Endothelial cell of umbilical vein (primary cell): ENCODE measurements at regions not wholly inside any gene's neighbourhood (a gene's known extent, or its start where the extent isn't known, plus 50 kb on each side); places are given as distances from the start of the nearest gene placed in this dataset.

ENCODE experiments used
- CTCF ChIP-seq, 2 donors: IDR thresholded peaks; 1 replicate in 1 of 2; 2 replicates in 1 of 2; pipeline ENCODE4 v1.5.1; 2011; ENCODE audit warnings: low read length in 2 of 2, mild to moderate bottlenecking in 2 of 2, moderate library complexity in 2 of 2, control low read depth in 1 of 2, inconsistent platforms in 1 of 2, low read depth in 1 of 2; ENCODE audit not compliant: insufficient read depth in 1 of 2; ENCODE audit errors: extremely low read depth in 1 of 2
- EZH2 ChIP-seq: IDR thresholded peaks from 2 replicates; pipeline ENCODE4 v1.6.1; 2012; ENCODE audit warnings: borderline replicate concordance, low read depth, mild to moderate bottlenecking, moderate library complexity, low read length, inconsistent platforms; ENCODE audit not compliant: severe bottlenecking
- FOS ChIP-seq: IDR thresholded peaks from 2 replicates; pipeline ENCODE4 v1.6.1; 2011; ENCODE audit warnings: mild to moderate bottlenecking, low read length, moderate library complexity, borderline replicate concordance; ENCODE audit not compliant: insufficient read depth
- GATA2 ChIP-seq: IDR thresholded peaks from 2 replicates; pipeline ENCODE4 v1.7.0; 2011; ENCODE audit warnings: low read depth, mild to moderate bottlenecking, moderate library complexity, mixed read lengths, low read length; ENCODE audit not compliant: insufficient read length, insufficient read depth
- JUN ChIP-seq: IDR thresholded peaks from 2 replicates; pipeline ENCODE4 v1.6.1; 2011; ENCODE audit warnings: borderline replicate concordance, low read depth; ENCODE audit not compliant: insufficient read length, insufficient read depth
- MAX ChIP-seq: IDR thresholded peaks from 2 replicates; pipeline ENCODE4 v1.6.1; 2011; ENCODE audit not compliant: insufficient read depth, insufficient read length
- MYC ChIP-seq: IDR thresholded peaks from one replicate; pipeline ENCODE4 v1.6.1; 2011; ENCODE audit warnings: mild to moderate bottlenecking, low read depth, low read length
- POLR2A ChIP-seq: IDR thresholded peaks from 2 replicates; pipeline ENCODE4 v1.6.1; 2012; ENCODE audit warnings: low read depth, mild to moderate bottlenecking, control low read depth, low read length
- POLR2AphosphoS5 ChIP-seq: IDR thresholded peaks from 2 replicates; pipeline ENCODE4 v1.6.1; 2012; ENCODE audit warnings: low read depth, mild to moderate bottlenecking, control low read depth, low read length, moderate library complexity; ENCODE audit not compliant: insufficient read depth

GRCh38 chr13:37198629-37199028 is 93.2 kb upstream of the CSNK1A1L start:
- TF ChIP-seq CTCF (IDR thresholded peaks at IDR 0.05; ENCODE audit: extremely low read depth in 1 of 2, insufficient read depth in 1 of 2, low read depth in 1 of 2, low read length in 2 of 2) (no peak), POLR2AphosphoS5 (no peak), JUN (no peak), FOS (no peak), MYC (no peak), POLR2A (no peak), EZH2 (no peak), MAX (no peak), GATA2 (no peak)
